ENCODE measurements at regions not wholly inside any gene's neighbourhood (a gene's known extent, or its start where the extent isn't known, plus 50 kb on each side); places are given as distances from the start of the nearest gene placed in this dataset.
"Not testable (repeated sequence)": the region's sequence is repeated elsewhere in the genome, so short reads cannot be mapped to it uniquely, and the experiment has no call there.

DNA sequence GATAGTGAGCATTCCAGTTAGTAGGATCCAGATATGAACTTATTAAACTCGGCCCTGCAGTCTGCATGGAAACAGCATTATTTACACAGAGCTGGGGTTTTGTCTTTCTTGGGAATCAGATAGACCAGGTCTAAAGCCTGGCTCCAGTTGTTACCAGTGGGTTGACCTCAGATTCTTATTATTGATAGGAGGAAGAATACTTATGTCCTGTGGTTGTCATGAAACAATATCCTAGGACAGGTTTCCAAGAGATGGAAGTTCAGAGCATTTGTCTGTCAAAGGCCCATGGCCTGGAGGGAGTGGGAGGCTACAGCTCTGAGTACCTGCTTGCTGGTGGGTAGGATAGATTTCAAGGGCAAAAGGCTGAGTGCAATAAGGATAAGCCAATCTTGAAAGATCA is 129.2 kb downstream of the BOD1 start:
- Histone ChIP-seq H3K36me3 (ENCODE audit: control insufficient read depth in 4 of 4, insufficient read depth in 4 of 4, low read length in 3 of 4) (no peaks in the 10 kb centered on the region), H3K27ac (ENCODE audit: insufficient read depth in 1 of 2, low read depth in 1 of 2, low read length in 2 of 2, poor library complexity in 1 of 2, severe bottlenecking in 2 of 2) (no peak overlapping the region), H3K9me3 (ENCODE audit: control extremely low read depth in 1 of 5, control insufficient read depth in 4 of 5, insufficient read depth in 2 of 5, low read depth in 1 of 5, low read length in 4 of 5) (no peaks in the 10 kb centered on the region), H3K27me3 (replicated peaks in 2 of 5; ENCODE audit: control insufficient read depth in 4 of 5, insufficient read depth in 5 of 5, low read length in 4 of 5) (peaks cover 0 to 9% (median 2%) of the 10 kb centered on the region in 5 experiments), H3K4me1 (ENCODE audit: control extremely low read depth in 1 of 4, control insufficient read depth in 4 of 4, insufficient read depth in 4 of 4, low read length in 3 of 4) (no peaks in the 10 kb centered on the region), H3K4me3 (ENCODE audit: control insufficient read depth in 1 of 7, extremely low read depth in 1 of 7, insufficient read depth in 4 of 7, low read depth in 2 of 7, low read length in 6 of 7) (no peak overlapping the region)
- ChIA-PET CTCF (no interaction called here), POLR2A (no interaction called here)
- DNase-seq: no peak
- WGBS (ENCODE audit: insufficient coverage): 100% methylated on average over 1 of the region's 1 CpG

DNA sequence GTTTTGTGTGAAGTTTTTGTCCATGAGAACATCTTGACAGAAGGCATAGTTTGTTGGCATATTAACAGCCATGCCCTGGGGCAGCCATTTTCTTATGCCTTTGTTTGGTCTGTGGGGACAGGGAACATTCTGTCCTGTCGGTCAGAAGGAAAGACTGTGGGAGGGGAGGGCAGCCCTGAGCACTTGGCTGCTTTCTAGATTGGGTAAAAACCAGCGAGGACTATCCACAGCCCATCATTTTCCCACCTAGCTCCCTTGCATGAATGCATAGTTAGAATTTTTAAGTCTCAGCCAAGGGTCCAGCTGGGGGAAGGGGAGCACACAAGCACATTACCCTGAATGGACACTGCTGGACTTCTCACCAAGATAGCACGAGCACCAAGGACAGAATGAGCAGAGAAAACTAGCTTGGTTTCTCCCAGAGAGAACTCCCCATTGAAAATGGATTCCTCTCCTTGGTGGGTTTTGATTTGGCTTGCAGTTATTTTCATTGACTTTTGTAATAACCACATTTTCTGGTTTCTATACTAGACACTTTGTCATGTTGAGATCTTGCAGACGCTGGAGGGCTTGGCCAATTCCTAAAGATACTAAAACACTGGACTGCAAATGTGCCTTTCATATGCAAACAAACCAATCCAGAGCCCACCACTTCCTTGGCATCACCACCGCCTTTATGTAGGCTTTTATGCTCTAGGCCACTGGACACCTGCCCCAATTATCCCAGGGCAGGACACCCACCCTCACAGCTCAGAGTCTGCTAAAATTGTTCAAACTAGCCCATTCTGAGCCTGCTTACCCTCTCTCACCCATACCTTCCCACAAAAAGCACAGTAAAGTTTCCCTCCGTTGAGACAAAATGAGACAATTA is 129.9 kb downstream of the BOD1 start:
- H3K4me3 ChIP-seq (ENCODE audit: control insufficient read depth in 1 of 7, extremely low read depth in 1 of 7, insufficient read depth in 4 of 7, low read depth in 2 of 7, low read length in 6 of 7): no peak overlapping the region
- POLR2A ChIA-PET: no interaction called here
- H3K4me1 ChIP-seq (ENCODE audit: control extremely low read depth in 1 of 4, control insufficient read depth in 4 of 4, insufficient read depth in 4 of 4, low read length in 3 of 4): no peaks in the 10 kb centered on the region
- DNase-seq: no peak
- H3K36me3 ChIP-seq (ENCODE audit: control insufficient read depth in 4 of 4, insufficient read depth in 4 of 4, low read length in 3 of 4): no peaks in the 10 kb centered on the region
- CTCF ChIA-PET: no interaction called here
- WGBS (ENCODE audit: insufficient coverage): 100% methylated on average over 2 of the region's 6 CpGs
- no peaks in the 10 kb centered on the region for H3K9me3 ChIP-seq (ENCODE audit: control extremely low read depth in 1 of 5, control insufficient read depth in 4 of 5, insufficient read depth in 2 of 5, low read depth in 1 of 5, low read length in 4 of 5)
- peaks cover 0 to 11% (median 0%) of the 10 kb centered on the region in 5 experiments for H3K27me3 ChIP-seq (replicated peaks in 2 of 5; ENCODE audit: control insufficient read depth in 4 of 5, insufficient read depth in 5 of 5, low read length in 4 of 5)
- no peak overlapping the region for H3K27ac ChIP-seq (ENCODE audit: insufficient read depth in 1 of 2, low read depth in 1 of 2, low read length in 2 of 2, poor library complexity in 1 of 2, severe bottlenecking in 2 of 2)

- Histone ChIP-seq H3K27me3 (replicated peaks in 2 of 5; ENCODE audit: control insufficient read depth in 4 of 5, insufficient read depth in 5 of 5, low read length in 4 of 5) (peaks cover 0 to 13% (median 3%) of the 10 kb centered on the region in 5 experiments), H3K36me3 (ENCODE audit: control insufficient read depth in 4 of 4, insufficient read depth in 4 of 4, low read length in 3 of 4) (no peaks in the 10 kb centered on the region), H3K4me3 (ENCODE audit: control insufficient read depth in 1 of 7, extremely low read depth in 1 of 7, insufficient read depth in 4 of 7, low read depth in 2 of 7, low read length in 6 of 7) (no peak overlapping the region), H3K27ac (ENCODE audit: insufficient read depth in 1 of 2, low read depth in 1 of 2, low read length in 2 of 2, poor library complexity in 1 of 2, severe bottlenecking in 2 of 2) (no peak overlapping the region), H3K9me3 (ENCODE audit: control extremely low read depth in 1 of 5, control insufficient read depth in 4 of 5, insufficient read depth in 2 of 5, low read depth in 1 of 5, low read length in 4 of 5) (no peaks in the 10 kb centered on the region), H3K4me1 (ENCODE audit: control extremely low read depth in 1 of 4, control insufficient read depth in 4 of 4, insufficient read depth in 4 of 4, low read length in 3 of 4) (no peaks in the 10 kb centered on the region)
- WGBS (ENCODE audit: insufficient coverage): 85% methylated on average over 9 of the region's 10 CpGs
- DNase-seq: no peak
- POLR2A ChIA-PET: no interaction called here
- CTCF ChIA-PET: no interaction called here
Observed at GRCh38 chr5:173484569-173484968, 131.9 kb downstream of the BOD1 start.

- H3K27ac ChIP-seq (ENCODE audit: insufficient read depth in 1 of 2, low read depth in 1 of 2, low read length in 2 of 2, poor library complexity in 1 of 2, severe bottlenecking in 2 of 2); POLR2A ChIA-PET; H3K9me3 ChIP-seq (ENCODE audit: control extremely low read depth in 1 of 5, control insufficient read depth in 4 of 5, insufficient read depth in 2 of 5, low read depth in 1 of 5, low read length in 4 of 5); CTCF ChIA-PET; H3K4me3 ChIP-seq (ENCODE audit: control insufficient read depth in 1 of 7, extremely low read depth in 1 of 7, insufficient read depth in 4 of 7, low read depth in 2 of 7, low read length in 6 of 7); H3K4me1 ChIP-seq (ENCODE audit: control extremely low read depth in 1 of 4, control insufficient read depth in 4 of 4, insufficient read depth in 4 of 4, low read length in 3 of 4); DNase-seq; H3K36me3 ChIP-seq (ENCODE audit: control insufficient read depth in 4 of 4, insufficient read depth in 4 of 4, low read length in 3 of 4): not testable (repeated sequence)
- WGBS (ENCODE audit: insufficient coverage): 88% methylated on average over 3 of the region's 3 CpGs
- H3K27me3 ChIP-seq (replicated peaks in 2 of 5; ENCODE audit: control insufficient read depth in 4 of 5, insufficient read depth in 5 of 5, low read length in 4 of 5): peaks cover 0 to 15% (median 3%) of the 10 kb centered on the region in 5 experiments
Observed at GRCh38 chr5:173483599-173483998, 132.9 kb downstream of the BOD1 start.

GRCh38 chr5:173483160-173483559 is 133.3 kb downstream of the BOD1 start:
- Histone ChIP-seq H3K36me3 (ENCODE audit: control insufficient read depth in 4 of 4, insufficient read depth in 4 of 4, low read length in 3 of 4) (no peaks in the 10 kb centered on the region), H3K4me3 (ENCODE audit: control insufficient read depth in 1 of 7, extremely low read depth in 1 of 7, insufficient read depth in 4 of 7, low read depth in 2 of 7, low read length in 6 of 7) (no peak overlapping the region), H3K4me1 (ENCODE audit: control extremely low read depth in 1 of 4, control insufficient read depth in 4 of 4, insufficient read depth in 4 of 4, low read length in 3 of 4) (no peaks in the 10 kb centered on the region), H3K9me3 (ENCODE audit: control extremely low read depth in 1 of 5, control insufficient read depth in 4 of 5, insufficient read depth in 2 of 5, low read depth in 1 of 5, low read length in 4 of 5) (no peaks in the 10 kb centered on the region), H3K27ac (ENCODE audit: insufficient read depth in 1 of 2, low read depth in 1 of 2, low read length in 2 of 2, poor library complexity in 1 of 2, severe bottlenecking in 2 of 2) (no peak overlapping the region), H3K27me3 (replicated peaks in 2 of 5; ENCODE audit: control insufficient read depth in 4 of 5, insufficient read depth in 5 of 5, low read length in 4 of 5) (peaks cover 0 to 18% (median 3%) of the 10 kb centered on the region in 5 experiments)
- 100% methylated on average over 1 of the region's 4 CpGs for WGBS (ENCODE audit: insufficient coverage)
- no peak for DNase-seq
- ChIA-PET POLR2A (no interaction called here), CTCF (no interaction called here)

- 75% methylated on average over 4 of the region's 5 CpGs for WGBS (ENCODE audit: insufficient coverage)
- POLR2A ChIA-PET: no interaction called here
- CTCF ChIA-PET: no interaction called here
- Histone ChIP-seq H3K36me3 (ENCODE audit: control insufficient read depth in 4 of 4, insufficient read depth in 4 of 4, low read length in 3 of 4) (no peaks in the 10 kb centered on the region), H3K9me3 (ENCODE audit: control extremely low read depth in 1 of 5, control insufficient read depth in 4 of 5, insufficient read depth in 2 of 5, low read depth in 1 of 5, low read length in 4 of 5) (no peaks in the 10 kb centered on the region), H3K4me3 (ENCODE audit: control insufficient read depth in 1 of 7, extremely low read depth in 1 of 7, insufficient read depth in 4 of 7, low read depth in 2 of 7, low read length in 6 of 7) (no peak overlapping the region), H3K27ac (ENCODE audit: insufficient read depth in 1 of 2, low read depth in 1 of 2, low read length in 2 of 2, poor library complexity in 1 of 2, severe bottlenecking in 2 of 2) (no peak overlapping the region), H3K27me3 (replicated peaks in 2 of 5; ENCODE audit: control insufficient read depth in 4 of 5, insufficient read depth in 5 of 5, low read length in 4 of 5) (peaks cover 0 to 21% (median 3%) of the 10 kb centered on the region in 5 experiments), H3K4me1 (ENCODE audit: control extremely low read depth in 1 of 4, control insufficient read depth in 4 of 4, insufficient read depth in 4 of 4, low read length in 3 of 4) (no peaks in the 10 kb centered on the region)
- no peak for DNase-seq
Observed at GRCh38 chr5:173481821-173482220, 134.6 kb downstream of the BOD1 start.

DNA sequence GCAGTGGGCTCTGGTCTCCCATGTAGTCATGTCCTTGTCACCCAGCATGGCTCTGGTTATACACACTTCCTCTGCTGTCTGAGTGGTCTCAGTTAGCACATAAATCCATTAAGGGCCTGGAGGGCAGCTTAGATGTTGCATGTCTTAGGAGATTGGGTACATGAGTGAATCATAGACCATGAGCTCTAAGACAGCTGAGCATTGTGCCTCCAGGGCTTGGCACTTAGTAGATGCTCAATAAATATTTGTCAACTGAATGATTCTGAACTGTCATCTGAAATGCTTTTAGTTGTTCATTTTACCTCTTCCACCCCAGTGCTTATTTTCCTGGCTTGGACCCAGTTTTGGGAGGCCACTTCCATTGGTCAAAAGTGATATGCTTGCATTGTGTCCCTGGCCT is 135.6 kb downstream of the BOD1 start:
- no peaks in the 10 kb centered on the region for H3K4me1 ChIP-seq (ENCODE audit: control extremely low read depth in 1 of 4, control insufficient read depth in 4 of 4, insufficient read depth in 4 of 4, low read length in 3 of 4)
- H3K27ac ChIP-seq (ENCODE audit: insufficient read depth in 1 of 2, low read depth in 1 of 2, low read length in 2 of 2, poor library complexity in 1 of 2, severe bottlenecking in 2 of 2): no peak overlapping the region
- POLR2A ChIA-PET: no interaction called here
- no peak for DNase-seq
- peaks cover 0 to 24% (median 3%) of the 10 kb centered on the region in 5 experiments for H3K27me3 ChIP-seq (replicated peaks in 2 of 5; ENCODE audit: control insufficient read depth in 4 of 5, insufficient read depth in 5 of 5, low read length in 4 of 5)
- CTCF ChIA-PET: no interaction called here
- H3K9me3 ChIP-seq (ENCODE audit: control extremely low read depth in 1 of 5, control insufficient read depth in 4 of 5, insufficient read depth in 2 of 5, low read depth in 1 of 5, low read length in 4 of 5): no peaks in the 10 kb centered on the region
- no peaks in the 10 kb centered on the region for H3K36me3 ChIP-seq (ENCODE audit: control insufficient read depth in 4 of 4, insufficient read depth in 4 of 4, low read length in 3 of 4)
- no peak overlapping the region for H3K4me3 ChIP-seq (ENCODE audit: control insufficient read depth in 1 of 7, extremely low read depth in 1 of 7, insufficient read depth in 4 of 7, low read depth in 2 of 7, low read length in 6 of 7)

All from common myeloid progenitor, CD34-positive (primary cell).